Epithelial cell of proximal tubule (primary cell): ENCODE measurements at regions not wholly inside any gene's neighbourhood (a gene's known extent, or its start where the extent isn't known, plus 50 kb on each side); places are given as distances from the start of the nearest gene placed in this dataset.
A peak's percentile ranks its signal among the peaks of the same experiment; 100 is the strongest.

Experiments
- DNase-seq: peaks from one replicate; pipeline ENCODE4 v3.0.0-alpha.2; 2011; ENCODE audit warnings: low read depth
- H3K4me3 ChIP-seq: 2 replicates; pipeline ENCODE4 v1.5.1; 2011; ENCODE audit warnings: low read depth, mild to moderate bottlenecking, low read length
- TF ChIP-seq, protein P1 (sequence below): conservative IDR thresholded peaks from 2 replicates; pipeline ENCODE4 v1.5.1; 2012; ENCODE audit warnings: low read depth, mild to moderate bottlenecking, low read length

DNA sequence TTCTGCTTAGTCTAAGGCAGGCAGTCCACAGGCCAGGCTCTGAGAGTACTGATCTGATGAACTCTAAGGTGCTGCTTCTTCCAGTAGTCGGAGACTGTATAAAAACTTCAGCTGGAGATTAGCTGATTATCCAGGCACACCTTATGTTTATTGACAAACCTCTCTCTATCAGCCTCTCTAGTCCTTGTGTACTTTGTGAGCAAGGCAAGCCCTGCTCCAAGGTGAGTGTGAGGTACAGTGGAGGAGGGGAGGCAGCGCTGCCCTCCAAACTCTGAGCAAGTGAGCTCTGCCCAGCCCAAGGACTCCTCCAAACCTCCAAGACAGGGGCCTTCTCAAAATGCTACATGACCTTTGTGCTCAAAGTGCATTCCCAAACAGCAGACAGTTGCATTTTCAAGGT, 95.9 kb upstream of the CDKN3 start:
- TF ChIP-seq, protein P1, sequence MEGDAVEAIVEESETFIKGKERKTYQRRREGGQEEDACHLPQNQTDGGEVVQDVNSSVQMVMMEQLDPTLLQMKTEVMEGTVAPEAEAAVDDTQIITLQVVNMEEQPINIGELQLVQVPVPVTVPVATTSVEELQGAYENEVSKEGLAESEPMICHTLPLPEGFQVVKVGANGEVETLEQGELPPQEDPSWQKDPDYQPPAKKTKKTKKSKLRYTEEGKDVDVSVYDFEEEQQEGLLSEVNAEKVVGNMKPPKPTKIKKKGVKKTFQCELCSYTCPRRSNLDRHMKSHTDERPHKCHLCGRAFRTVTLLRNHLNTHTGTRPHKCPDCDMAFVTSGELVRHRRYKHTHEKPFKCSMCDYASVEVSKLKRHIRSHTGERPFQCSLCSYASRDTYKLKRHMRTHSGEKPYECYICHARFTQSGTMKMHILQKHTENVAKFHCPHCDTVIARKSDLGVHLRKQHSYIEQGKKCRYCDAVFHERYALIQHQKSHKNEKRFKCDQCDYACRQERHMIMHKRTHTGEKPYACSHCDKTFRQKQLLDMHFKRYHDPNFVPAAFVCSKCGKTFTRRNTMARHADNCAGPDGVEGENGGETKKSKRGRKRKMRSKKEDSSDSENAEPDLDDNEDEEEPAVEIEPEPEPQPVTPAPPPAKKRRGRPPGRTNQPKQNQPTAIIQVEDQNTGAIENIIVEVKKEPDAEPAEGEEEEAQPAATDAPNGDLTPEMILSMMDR: no peak
- no peak overlapping the region for H3K4me3 ChIP-seq
- DNase-seq: no peak

DNA sequence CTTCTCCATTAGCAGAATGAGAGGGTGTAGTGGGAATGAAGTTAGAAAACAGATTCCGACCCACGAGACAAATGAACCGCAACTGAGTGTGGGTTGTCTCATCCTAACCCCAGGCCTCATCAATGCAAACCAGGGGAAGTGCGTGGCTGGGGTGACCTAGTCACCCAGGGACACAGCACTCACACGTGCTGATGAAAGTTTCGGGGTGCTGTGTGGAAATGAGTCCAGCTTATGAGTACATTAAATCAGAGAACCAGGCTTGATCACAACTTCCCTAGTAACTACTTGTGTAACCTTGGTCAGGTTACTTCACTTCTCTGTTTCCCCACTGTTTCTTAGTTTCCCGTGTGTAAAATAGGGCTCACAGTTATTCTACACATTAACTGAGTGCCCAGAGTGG, 95.4 kb upstream of the CDKN3 start:
- H3K4me3 ChIP-seq: no peak overlapping the region
- TF ChIP-seq, protein P1: no peak
- no peak for DNase-seq

- TF ChIP-seq, protein P1: no peak
- H3K4me3 ChIP-seq: no peak overlapping the region
- DNase-seq: peak; percentile 6
Measured at GRCh38 chr14:54306806-54307205, 90.0 kb upstream of the CDKN3 start.

DNA sequence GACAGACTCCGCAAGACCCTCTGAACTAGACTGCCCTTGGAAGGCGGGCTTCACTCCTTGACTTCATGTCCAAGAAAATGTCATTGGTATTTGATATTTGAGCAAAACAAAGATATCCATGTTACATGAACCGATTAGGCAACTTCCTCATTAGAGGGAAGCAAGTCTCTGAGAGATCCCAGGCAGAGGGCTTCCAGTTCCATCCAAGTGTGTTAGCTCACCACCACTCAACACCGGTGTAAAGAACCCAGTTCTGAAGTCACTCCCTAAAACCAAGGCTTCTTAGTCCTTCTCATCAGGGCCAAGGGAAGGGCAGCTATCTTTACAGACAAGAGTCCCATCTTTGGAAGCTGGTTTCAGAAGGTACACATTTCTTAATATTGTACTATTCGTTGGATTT, 87.2 kb upstream of the CDKN3 start:
- no peak for DNase-seq
- TF ChIP-seq, protein P1: no peak

DNA sequence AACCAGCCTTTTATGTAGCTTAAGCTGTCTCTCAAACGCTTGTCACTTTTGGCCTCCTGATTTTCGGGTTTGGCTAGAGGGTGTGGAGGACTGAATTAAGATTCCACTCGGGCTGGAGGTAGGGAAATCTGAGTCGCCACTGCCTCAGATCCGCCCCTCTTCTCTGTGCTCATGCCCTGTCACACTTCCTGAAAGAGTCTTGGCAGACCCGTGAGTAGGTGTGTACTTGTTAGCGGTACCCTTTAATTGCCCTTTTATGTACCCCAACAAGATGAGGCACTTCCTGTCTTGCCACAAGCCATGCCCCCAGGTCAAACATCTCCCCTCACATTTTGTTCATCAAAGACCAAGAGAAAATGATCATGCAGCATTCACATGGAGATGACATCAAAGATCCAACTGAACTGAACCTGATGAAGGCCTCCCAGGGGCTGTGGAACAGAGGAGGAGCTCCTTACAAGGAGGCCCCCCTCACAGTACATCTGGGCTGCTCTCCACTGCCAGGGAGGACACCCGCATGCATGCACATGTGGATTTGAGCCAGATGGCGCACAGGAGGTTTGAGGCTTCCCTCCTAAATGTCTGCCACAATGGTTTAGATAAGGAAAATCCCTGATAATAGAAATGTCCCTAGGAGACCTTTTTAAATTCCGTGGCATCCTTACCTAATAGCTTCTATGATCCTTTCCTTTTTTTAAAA, 86.5 kb upstream of the CDKN3 start:
- TF ChIP-seq, protein P1: no peak
- H3K4me3 ChIP-seq: no peak overlapping the region
- DNase-seq: no peak

More for the DNA sequence above, 87.2 kb upstream of the CDKN3 start:
- no peak overlapping the region for H3K4me3 ChIP-seq

GRCh38 chr14:54310851-54311228, 86.0 kb upstream of the CDKN3 start:
- no peak for DNase-seq
- TF ChIP-seq, protein P1: no peak
- H3K4me3 ChIP-seq: no peak overlapping the region

GRCh38 chr14:54312166-54312801, 84.5 kb upstream of the CDKN3 start:
- DNase-seq: peak; percentile 79
- H3K4me3 ChIP-seq: no peak overlapping the region
- TF ChIP-seq, protein P1: no peak
